GM12878 (cell line): ENCODE measurements at regions not wholly inside any gene's neighbourhood (a gene's known extent, or its start where the extent isn't known, plus 50 kb on each side); places are given as distances from the start of the nearest gene placed in this dataset.

Experiments used
- ATAC-seq: fragments of 200-7000 bp; cut with Tn5 transposase; 3 replicates; pipeline ENCODE4 v1.9.1; 2020; ENCODE audit warnings: mild to moderate bottlenecking, moderate library complexity
- BruUV-seq: library from RNA; stranded (reverse); fragments of 400-500 nt; replicated peaks from 2 replicates; lab custom pipeline; 2021; lab: Mats Ljungman, UMichigan
- CTCF ChIA-PET: fragments of 300-600 bp; sonication (Branson Sonifier 250); formaldehyde crosslinking; extraction: SDS; loops from one replicate; lab custom pipeline; 2021; ENCODE audit warnings: inconsistent platforms; lab: Yijun Ruan, JAX
- POLR2A ChIA-PET: fragments of 350-600 bp; formaldehyde crosslinking; extraction: SDS; loops from one replicate; lab custom pipeline; 2021; ENCODE audit warnings: inconsistent platforms; lab: Charles Lee
- RAD21 ChIA-PET: fragments of 300-600 bp; sonication (Branson Sonifier 250); formaldehyde crosslinking; loops from one replicate; lab custom pipeline; 2023; ENCODE audit warnings: antibody characterized with exemption; ENCODE audit not compliant: unreplicated experiment; lab: Charles Lee
- SMC1A ChIA-PET: fragments of 300-600 bp; sonication (Branson Sonifier 250); formaldehyde crosslinking; loops from one replicate; lab custom pipeline; 2023; ENCODE audit not compliant: unreplicated experiment, uncharacterized antibody; lab: Charles Lee
- DNase-seq: peaks from one replicate; pipeline ENCODE4 v3.0.0-alpha.2; 2011; ENCODE audit warnings: low read depth, low spot score
- FAIRE-seq: peaks from 3 replicates; lab custom pipeline; 2011; peaks lifted over from hg19 to GRCh38; lab: Jason Lieb, UNC
- H2AFZ ChIP-seq: 2 replicates; pipeline ENCODE4 v1.6.0; 2011; ENCODE audit warnings: low read depth, low read length, control low read depth; ENCODE audit not compliant: control insufficient read depth
- H3K27ac ChIP-seq: 2 replicates; pipeline ENCODE4 v1.5.1; 2011; ENCODE audit warnings: control low read depth; ENCODE audit not compliant: control insufficient read depth, insufficient read depth
- H3K27me3 ChIP-seq, 2 experiments: replicated peaks in 1 of 2; 2 replicates each; pipeline versions ENCODE4 v1.6.0 to v1.6.1; 2011; ENCODE audit warnings: low read length in 1 of 2; ENCODE audit not compliant: control insufficient read depth in 2 of 2, insufficient read depth in 2 of 2
- H3K36me3 ChIP-seq, 2 experiments: 2 replicates each; pipeline ENCODE4 v1.5.1; 2011; ENCODE audit warnings: low read length in 1 of 2; ENCODE audit not compliant: control insufficient read depth in 2 of 2, insufficient read depth in 2 of 2
- H3K4me1 ChIP-seq: 2 replicates; pipeline ENCODE4 v1.6.1; 2011; ENCODE audit warnings: mild to moderate bottlenecking, low read length, moderate library complexity, mixed read lengths; ENCODE audit not compliant: control insufficient read depth, insufficient read depth
- H3K4me2 ChIP-seq: 2 replicates; pipeline ENCODE4 v1.6.0; 2011; ENCODE audit warnings: control low read depth; ENCODE audit not compliant: control insufficient read depth, insufficient read depth
- H3K4me3 ChIP-seq: fragments of 200-600 bp; sonication (generic); 2 replicates; pipeline ENCODE4 v1.5.1; 2016
- H3K79me2 ChIP-seq: 2 replicates; pipeline ENCODE4 v1.6.0; 2011; ENCODE audit warnings: low read length; ENCODE audit not compliant: control insufficient read depth, insufficient read depth
- H3K9ac ChIP-seq: 2 replicates; pipeline ENCODE4 v1.8.0; 2011; ENCODE audit warnings: low read length, control low read depth, mixed read lengths; ENCODE audit not compliant: control insufficient read depth, insufficient read depth
- H3K9me3 ChIP-seq: replicated peaks from 3 replicates; pipeline ENCODE4 v1.5.1; 2011; ENCODE audit warnings: mild to moderate bottlenecking, low read length; ENCODE audit not compliant: control insufficient read depth, insufficient read depth
- H4K20me1 ChIP-seq: 2 replicates; pipeline ENCODE4 v1.6.0; 2011; ENCODE audit not compliant: control insufficient read depth, insufficient read depth
- BMI1 ChIP-seq: fragments of 450-650 bp; IDR thresholded peaks from 2 replicates; pipeline ENCODE4 v1.6.1; 2016; ENCODE audit warnings: mild to moderate bottlenecking, moderate library complexity, borderline replicate concordance
- RB1 ChIP-seq: fragments of 450-650 bp; formaldehyde crosslinking; IDR thresholded peaks from 2 replicates; pipeline ENCODE4 v1.6.1; 2017; ENCODE audit warnings: mild to moderate bottlenecking, borderline replicate concordance
- ZNF622 ChIP-seq: fragments of 450-650 bp; IDR thresholded peaks from 2 replicates; pipeline ENCODE4 v1.6.1; 2017; ENCODE audit warnings: mild to moderate bottlenecking, inconsistent platforms
- WGBS: methylation state at CpG from one replicate; pipeline ENCODE4 v1.1.6; 2016; ENCODE audit warnings: low lambda C conversion rate; ENCODE audit not compliant: insufficient replicate concordance, insufficient coverage; ENCODE audit errors: missing lambda C conversion rate; 5-methylcytosine and 5-hydroxymethylcytosine counted together
- in situ Hi-C: fragments of 300-500 bp; cut with MboI; formaldehyde crosslinking; loops from 9 replicates; pipeline ENCODE4 v1.14.3; 2018; ENCODE audit warnings: mixed read lengths
- intact Hi-C: fragments of 100-400 bp; cut with micrococcal nuclease; formaldehyde crosslinking; loops from one replicate; pipeline ENCODE4 v1.14.2; 2022; ENCODE audit not compliant: unreplicated experiment
- TF ChIP-seq, protein P1 (sequence below): fragments of 450-650 bp; IDR thresholded peaks from 2 replicates; pipeline ENCODE4 v1.6.1; 2017; ENCODE audit warnings: mild to moderate bottlenecking
- TF ChIP-seq, protein P2 (sequence below): IDR thresholded peaks from 2 replicates; pipeline ENCODE4 v1.6.1; 2012; ENCODE audit warnings: low read depth, low read length, improper control_type of control experiment

DNA sequence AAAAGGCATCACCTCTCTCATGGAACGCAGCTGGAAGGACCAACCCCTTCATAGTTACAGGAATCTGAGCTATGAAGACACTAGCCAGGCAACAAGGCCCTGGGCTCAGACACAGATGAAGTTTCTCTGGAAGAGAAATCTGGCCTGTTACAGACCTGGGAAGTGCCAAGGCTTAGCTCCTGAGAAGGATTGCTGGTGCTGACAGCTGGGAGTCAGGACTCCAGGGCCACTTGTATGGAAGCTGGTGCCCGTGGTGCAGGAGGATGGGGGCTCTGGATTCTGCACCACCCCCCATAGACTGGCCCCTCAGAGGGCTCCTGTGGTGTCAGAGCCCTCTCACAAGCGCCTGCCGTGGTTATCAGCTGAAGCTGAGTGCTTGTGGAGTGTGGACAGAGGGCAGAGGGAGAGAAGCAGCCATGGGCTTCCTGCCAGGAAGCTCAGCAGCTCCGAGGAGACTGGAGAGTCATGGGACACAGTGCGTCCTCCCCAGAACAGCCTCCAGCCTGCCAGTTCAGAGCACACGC is 87.3 kb upstream of the LCLAT1 start:
- Histone ChIP-seq H3K4me2 (no peak overlapping the region), H3K4me3 (no peak overlapping the region), H3K79me2 (no peaks in the 10 kb centered on the region), H2AFZ (no peak overlapping the region), H4K20me1 (no peaks in the 10 kb centered on the region), H3K27me3 (no peaks in the 10 kb centered on the region), H3K9ac (no peak overlapping the region), H3K36me3 (no peaks in the 10 kb centered on the region), H3K27ac (no peak overlapping the region), H3K4me1 (no peaks in the 10 kb centered on the region), H3K9me3 (no peaks in the 10 kb centered on the region)
- TF ChIP-seq BMI1 (no peak), ZNF622 (no peak), RB1 (no peak)
- TF ChIP-seq, protein P1, sequence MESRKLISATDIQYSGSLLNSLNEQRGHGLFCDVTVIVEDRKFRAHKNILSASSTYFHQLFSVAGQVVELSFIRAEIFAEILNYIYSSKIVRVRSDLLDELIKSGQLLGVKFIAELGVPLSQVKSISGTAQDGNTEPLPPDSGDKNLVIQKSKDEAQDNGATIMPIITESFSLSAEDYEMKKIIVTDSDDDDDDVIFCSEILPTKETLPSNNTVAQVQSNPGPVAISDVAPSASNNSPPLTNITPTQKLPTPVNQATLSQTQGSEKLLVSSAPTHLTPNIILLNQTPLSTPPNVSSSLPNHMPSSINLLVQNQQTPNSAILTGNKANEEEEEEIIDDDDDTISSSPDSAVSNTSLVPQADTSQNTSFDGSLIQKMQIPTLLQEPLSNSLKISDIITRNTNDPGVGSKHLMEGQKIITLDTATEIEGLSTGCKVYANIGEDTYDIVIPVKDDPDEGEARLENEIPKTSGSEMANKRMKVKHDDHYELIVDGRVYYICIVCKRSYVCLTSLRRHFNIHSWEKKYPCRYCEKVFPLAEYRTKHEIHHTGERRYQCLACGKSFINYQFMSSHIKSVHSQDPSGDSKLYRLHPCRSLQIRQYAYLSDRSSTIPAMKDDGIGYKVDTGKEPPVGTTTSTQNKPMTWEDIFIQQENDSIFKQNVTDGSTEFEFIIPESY: no peak
- TF ChIP-seq, protein P2, sequence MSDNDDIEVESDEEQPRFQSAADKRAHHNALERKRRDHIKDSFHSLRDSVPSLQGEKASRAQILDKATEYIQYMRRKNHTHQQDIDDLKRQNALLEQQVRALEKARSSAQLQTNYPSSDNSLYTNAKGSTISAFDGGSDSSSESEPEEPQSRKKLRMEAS: no peak
- CTCF ChIA-PET: interaction anchor here (0.9 to 1.1 kb wide), 3 partner anchors 23 to 348 kb away, joined by 3 read pairs; no protein-coding TSS in a partner anchor
- POLR2A ChIA-PET: interaction anchor here (1.1 kb wide), 1 partner anchor 15 kb away, joined by 3 read pairs; no protein-coding TSS in a partner anchor
- intact Hi-C loops (no loop called here), in situ Hi-C loops (no loop called here)
- DNase-seq (no peak), FAIRE-seq (no peak), ATAC-seq (no peak)
- RAD21 ChIA-PET: interaction anchor here (0.8 kb wide), 1 partner anchor 70 kb away, joined by 3 read pairs; no protein-coding TSS in a partner anchor
- SMC1A ChIA-PET: interaction anchor here (0.6 to 2.0 kb wide), 6 partner anchors 17 to 346 kb away, joined by 3 to 5 read pairs (median 3); no protein-coding TSS in a partner anchor
- BruUV-seq: no TSS peak
- WGBS: 38% methylated on average over 7 of the region's 7 CpGs
